GM19463 (cell line): ENCODE measurements at regions not wholly inside any gene's neighbourhood (a gene's known extent, or its start where the extent isn't known, plus 50 kb on each side); places are given as distances from the start of the nearest gene placed in this dataset.

Experiments used
- ATAC-seq: cut with Tn5 transposase; IDR thresholded peaks from one replicate; pipeline ENCODE4 v1.9.1; 2021; ENCODE audit warnings: mild to moderate bottlenecking, moderate library complexity; ENCODE audit not compliant: unreplicated experiment

GRCh38 chr6:2542101-2542857 is 208.4 kb downstream of the MYLK4 start:
- no peak for ATAC-seq

DNA sequence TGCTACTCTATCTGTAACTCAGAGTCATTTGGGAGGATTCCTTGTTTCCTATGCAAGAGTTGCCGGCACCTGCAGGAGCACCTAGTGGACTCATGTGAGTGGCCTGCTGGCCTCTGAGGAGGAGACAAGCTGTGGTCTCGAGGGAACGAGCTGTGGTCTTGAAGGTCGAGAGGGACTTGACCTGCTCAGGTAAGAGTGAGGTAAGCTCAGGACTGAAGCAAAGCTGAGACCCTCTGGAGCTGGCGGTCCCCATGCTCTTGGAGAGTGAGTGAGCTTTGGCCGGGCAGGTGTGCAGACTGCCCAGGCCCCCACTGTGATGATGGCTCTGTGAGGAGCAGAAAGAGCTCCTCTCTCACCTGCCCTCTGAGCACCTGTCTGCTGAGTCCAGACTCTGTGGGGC is 214.3 kb downstream of the MYLK4 start:
- ATAC-seq, result no peak

DNA sequence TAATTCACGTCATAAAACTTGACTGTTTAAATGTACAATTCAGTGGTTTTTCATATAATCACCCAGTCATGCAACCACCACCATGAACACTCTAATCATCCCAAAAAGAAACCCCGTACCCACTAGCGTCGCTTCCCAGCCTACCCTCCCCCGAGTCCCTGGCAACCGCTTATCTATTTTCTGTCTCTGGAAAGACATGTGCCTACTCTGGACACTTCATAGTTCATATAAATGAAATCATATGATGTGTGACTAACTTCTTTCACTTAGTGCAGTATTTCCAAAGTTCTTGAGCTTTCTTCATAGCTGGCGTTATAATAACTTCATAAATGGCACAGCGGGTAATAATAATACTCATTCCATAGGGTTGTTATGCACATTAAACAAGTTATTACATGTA is 215.2 kb downstream of the MYLK4 start:
- ATAC-seq, result no peak

GRCh38 chr6:2534406-2535042 is 216.2 kb downstream of the MYLK4 start:
- ATAC-seq, result no peak

DNA sequence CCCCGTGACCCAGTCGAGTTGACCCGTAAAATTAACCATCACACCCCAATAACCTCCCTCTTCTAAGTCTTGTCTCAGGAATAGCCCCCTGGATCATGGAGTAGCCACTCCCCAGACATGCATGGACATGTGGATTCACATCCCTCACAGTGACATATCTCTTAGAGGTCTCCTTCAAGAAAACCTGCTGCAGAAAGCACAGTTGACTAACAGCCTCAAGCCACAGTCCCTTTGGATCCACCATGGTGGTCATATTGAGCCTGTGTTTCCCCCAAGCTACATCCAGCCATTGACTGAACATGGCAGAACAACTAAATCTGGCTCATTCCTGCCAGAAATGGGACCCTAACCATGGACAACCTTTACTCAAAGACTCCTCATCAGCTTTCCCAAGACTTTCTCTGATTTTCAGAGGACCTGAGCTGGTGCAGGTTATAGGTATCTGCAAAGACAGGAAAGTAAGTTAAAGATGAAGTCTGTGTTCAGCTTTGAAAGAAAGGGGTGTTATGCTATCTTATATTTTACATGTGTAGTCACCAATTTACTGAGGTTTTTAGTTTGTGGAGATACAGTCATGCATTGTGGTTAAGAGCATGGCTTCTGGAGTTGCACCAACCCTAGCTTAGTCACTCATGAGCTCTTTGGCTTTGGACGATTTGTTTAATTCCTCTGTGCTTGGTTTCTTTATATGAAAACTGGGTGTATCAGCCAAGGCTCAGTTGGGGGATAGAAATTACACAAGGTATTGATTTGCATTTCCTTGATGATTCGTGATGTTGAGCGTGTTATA is 219.1 kb downstream of the MYLK4 start:
- ATAC-seq, result no peak

- no peak for ATAC-seq
These were observed 221.5 kb downstream of the MYLK4 start for GRCh38 chr6:2529211-2529719.

- no peak for ATAC-seq
These were observed 222.6 kb downstream of the MYLK4 start for GRCh38 chr6:2528156-2528555.

- ATAC-seq, result no peak
These were observed 224.0 kb downstream of the MYLK4 start for GRCh38 chr6:2526766-2527165.

- ATAC-seq, result no peak
These were observed 226.6 kb downstream of the MYLK4 start for GRCh38 chr6:2524090-2524489.

DNA sequence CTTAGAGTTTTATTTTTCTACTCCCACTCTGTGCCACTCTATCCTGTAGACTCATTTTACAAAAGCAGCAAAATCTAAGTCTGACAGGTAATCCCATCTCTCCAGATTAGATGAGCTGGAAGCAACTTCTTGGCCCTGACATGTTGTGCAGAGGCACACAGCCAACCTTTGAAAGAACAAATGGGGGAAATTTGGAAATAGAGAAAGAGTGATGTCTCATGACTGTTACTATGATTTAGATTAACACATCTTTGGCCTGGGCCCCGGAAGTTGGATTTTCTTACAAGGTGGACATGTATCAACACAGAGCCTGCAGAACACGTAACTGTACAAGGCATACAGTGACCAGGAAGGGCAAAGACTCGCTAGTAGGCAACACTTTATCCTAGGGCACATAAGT is 227.7 kb downstream of the MYLK4 start:
- ATAC-seq, result no peak

DNA sequence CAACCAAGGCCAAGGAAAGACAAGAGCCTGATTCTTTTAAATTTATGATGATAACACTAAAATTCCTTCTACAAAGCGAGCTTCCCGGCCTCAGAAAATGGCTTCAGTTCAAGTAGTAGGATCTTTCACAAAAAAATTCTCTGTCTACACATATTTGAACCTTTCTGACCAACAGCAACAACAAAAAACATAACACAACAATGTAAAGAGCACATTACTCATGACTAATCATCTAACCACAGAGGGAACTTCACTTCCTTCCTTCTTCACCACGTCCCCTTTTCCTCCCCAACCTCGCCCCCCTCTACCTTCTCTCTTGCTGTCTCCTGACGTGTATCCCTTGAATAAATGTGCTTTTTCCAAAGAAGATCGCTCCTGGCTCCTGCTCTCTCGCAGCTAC is 228.2 kb downstream of the MYLK4 start:
- no peak for ATAC-seq

DNA sequence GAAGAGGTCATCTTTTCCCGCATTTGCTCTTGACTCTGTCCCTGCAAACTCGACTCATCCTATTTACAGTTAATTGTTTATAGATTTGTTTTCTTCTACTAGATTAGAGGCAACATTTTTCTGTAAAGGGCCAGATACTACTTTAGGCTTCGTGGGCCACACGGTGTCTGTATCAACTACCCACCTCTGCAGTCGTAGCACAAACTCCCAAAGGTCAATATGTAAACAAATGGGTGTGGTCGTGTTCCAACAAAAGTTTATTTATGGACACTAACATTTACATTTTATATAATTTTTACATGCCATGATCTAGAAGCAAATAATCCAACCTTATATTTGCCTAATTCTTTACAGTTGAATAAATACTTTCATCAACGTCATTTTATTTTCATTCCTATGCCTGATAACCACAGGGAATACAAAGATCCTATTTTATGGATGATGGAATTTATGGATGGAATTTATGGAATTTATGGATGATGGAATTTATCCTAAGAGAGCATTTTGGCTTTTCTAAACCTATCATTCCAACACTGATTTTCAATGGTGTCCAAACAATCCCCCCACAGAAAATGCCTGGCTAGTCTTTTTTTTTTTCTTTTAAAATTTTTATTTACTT is 232.8 kb downstream of the MYLK4 start:
- ATAC-seq, result no peak

DNA sequence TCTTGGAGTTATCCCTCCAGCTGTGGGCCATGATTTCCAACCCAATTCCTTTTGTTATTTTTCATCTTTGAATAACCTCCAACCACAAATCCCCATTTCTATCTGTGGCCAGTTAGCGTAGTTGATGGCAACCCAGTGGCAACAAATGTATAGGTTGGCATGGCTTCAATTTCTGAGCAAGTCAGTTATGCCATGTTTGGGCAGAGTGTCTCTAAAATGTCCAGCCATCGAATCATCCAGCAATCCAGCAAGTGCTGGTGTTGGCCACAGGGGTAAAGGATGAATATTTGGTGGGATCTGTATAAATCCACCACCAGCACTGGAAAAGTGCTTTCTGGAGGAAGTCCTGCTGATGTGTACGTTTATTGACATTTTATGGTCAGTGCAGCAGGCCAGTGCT is 233.3 kb downstream of the MYLK4 start:
- no peak for ATAC-seq

- ATAC-seq, result no peak
These were observed 234.7 kb downstream of the MYLK4 start for GRCh38 chr6:2516059-2516458.

- no peak for ATAC-seq
These were observed 235.7 kb downstream of the MYLK4 start for GRCh38 chr6:2514965-2515543.

DNA sequence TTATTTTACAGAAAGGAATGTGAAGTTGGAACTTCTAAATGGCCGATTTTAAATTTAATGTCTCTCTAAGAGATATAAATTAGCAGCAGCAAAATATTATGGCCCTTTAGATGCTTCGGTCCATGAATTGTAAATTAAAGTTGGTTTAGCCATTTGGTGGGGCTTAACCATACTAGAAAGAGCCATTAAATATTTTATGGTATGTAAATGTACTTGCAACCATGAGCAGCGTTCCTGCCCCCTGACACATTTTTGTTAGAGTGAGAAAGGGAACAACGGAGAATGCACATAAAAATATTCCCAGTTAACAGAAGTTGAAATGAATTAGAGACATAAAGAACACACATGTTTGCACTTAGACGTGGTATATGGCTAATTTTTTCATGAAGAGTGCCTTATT is 237.9 kb downstream of the MYLK4 start:
- no peak for ATAC-seq

- no peak for ATAC-seq
These were observed 240.4 kb downstream of the MYLK4 start for GRCh38 chr6:2510316-2510715.

DNA sequence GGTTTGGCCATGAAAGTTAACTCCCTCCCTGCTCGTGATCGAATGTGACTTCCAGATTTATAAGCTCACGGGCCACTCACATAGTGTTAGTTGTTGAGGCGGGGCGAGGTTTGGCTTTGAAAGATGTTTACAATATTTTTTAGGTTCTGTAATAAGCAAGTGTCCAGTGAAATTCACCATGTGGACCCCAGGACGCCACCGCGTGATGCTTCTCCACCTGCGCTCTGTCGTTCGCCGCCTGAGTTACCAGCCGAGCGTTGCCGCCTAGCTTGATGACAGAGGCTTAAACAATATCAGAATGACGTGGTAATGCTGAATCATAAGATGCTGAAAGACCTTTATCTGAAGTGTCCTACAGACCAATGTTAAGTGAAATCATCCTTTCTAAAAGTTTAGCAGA is 241.0 kb downstream of the MYLK4 start:
- ATAC-seq, result no peak

DNA sequence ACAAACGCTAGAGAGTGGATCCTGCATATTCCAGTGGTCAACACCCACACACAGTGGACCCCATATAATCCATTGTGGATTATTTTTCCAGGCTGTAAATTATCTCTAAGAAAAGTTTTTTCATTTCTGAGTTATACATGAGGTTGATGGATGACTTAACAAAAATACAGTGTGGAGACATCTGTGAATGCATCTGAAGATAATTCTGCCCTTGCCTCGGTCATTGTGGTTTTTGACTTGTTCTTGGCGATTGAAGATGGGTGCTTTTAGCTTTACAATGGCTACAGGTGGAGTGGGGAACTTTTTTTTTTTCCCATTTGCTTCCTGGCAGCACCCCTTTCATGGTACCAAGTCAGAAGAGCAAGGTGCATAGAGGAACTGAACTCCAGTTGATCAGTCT is 242.7 kb downstream of the MYLK4 start:
- ATAC-seq, result no peak

DNA sequence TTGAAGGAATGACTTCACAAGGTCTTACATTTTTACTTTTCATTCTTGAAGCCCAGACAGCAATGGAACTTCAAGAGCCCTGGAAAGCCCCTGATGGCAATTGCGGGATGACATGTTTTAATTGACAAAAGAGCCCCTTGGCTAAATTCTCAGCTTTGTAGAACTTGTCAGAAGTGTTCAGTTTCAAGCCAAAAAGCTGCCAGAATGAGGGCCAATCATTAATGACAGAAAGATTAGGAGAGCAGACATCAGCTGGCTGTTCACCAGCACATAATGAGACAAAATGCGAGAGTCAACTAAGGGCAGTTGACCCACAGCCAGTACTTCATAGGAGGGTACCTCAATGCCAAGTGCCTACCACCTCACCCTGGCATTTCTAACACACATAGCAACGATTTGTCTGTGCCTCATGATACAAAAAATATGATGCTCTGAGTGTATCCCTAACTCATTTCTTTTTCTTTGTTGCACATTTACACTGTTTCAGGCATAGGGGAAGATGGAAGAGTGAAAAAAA is 243.1 kb downstream of the MYLK4 start:
- no peak for ATAC-seq

DNA sequence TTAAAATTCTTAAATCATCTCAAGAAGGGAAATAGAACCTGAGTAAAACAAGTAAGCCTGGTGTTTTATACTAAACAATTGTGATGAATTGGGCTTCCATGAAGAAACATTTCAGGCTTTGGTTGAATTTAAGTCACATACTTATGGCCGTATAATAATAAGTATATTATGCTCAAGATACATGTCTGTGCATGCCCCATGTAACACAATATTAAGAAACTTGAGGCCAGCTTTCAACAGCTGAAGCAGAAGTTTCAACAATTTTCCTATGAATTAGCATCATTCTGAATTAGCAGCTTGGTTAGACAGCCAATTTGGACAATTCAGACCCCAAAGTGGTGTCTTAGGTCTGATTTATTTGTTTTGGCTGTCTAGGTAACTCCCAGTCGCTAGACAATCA is 243.7 kb downstream of the MYLK4 start:
- no peak for ATAC-seq
